H1 (cell line): ENCODE measurements at regions not wholly inside any gene's neighbourhood (a gene's known extent, or its start where the extent isn't known, plus 50 kb on each side); places are given as distances from the start of the nearest gene placed in this dataset.

Source experiments
- CTCF ChIA-PET: fragments of 300-600 bp; sonication (Branson Sonifier 250); formaldehyde crosslinking; loops from one replicate; lab custom pipeline; 2021; ENCODE audit not compliant: partially characterized antibody; lab: Charles Lee
- POLR2A ChIA-PET: fragments of 300-600 bp; sonication (Branson Sonifier 250); formaldehyde crosslinking; loops from one replicate; lab custom pipeline; 2021; ENCODE audit warnings: inconsistent platforms; ENCODE audit not compliant: partially characterized antibody; lab: Charles Lee
- DNase-seq, 2 experiments: peaks; one replicate each; pipeline versions ENCODE4 v3.0.0 to v3.0.0-alpha.2; 2010 to 2022; ENCODE audit warnings: low spot score in 2 of 2, low read depth in 1 of 2, mixed read lengths in 1 of 2
- FAIRE-seq: peaks from 2 replicates; lab custom pipeline; 2011; peaks lifted over from hg19 to GRCh38; lab: Jason Lieb, UNC
- H2AFZ ChIP-seq: 2 replicates; pipeline ENCODE4 v1.8.1; 2012; ENCODE audit warnings: low read length, inconsistent platforms
- H2AK5ac ChIP-seq: 2 replicates; pipeline ENCODE4 v1.6.1; 2013; ENCODE audit warnings: low read depth, low read length
- H2BK120ac ChIP-seq: replicated peaks from 2 replicates; pipeline ENCODE3; 2013; ENCODE audit warnings: low read depth, low read length, inconsistent platforms
- H2BK12ac ChIP-seq: 2 replicates; pipeline ENCODE4 v1.6.1; 2013; ENCODE audit warnings: low read depth, low read length
- H2BK15ac ChIP-seq: 2 replicates; pipeline ENCODE4 v1.6.1; 2013; ENCODE audit warnings: low read length
- H2BK20ac ChIP-seq: 2 replicates; pipeline ENCODE4 v1.6.1; 2013; ENCODE audit warnings: low read length
- H2BK5ac ChIP-seq: 2 replicates; pipeline ENCODE4 v1.6.1; 2013; ENCODE audit warnings: low read depth, low read length
- H3K14ac ChIP-seq: 2 replicates; pipeline ENCODE4 v1.6.1; 2013; ENCODE audit warnings: inconsistent platforms; ENCODE audit not compliant: insufficient read length
- H3K18ac ChIP-seq: 2 replicates; pipeline ENCODE4 v1.6.1; 2013; ENCODE audit warnings: low read length; ENCODE audit errors: extremely low read depth
- H3K23ac ChIP-seq: 2 replicates; pipeline ENCODE4 v1.6.1; 2013; ENCODE audit warnings: inconsistent platforms; ENCODE audit not compliant: insufficient read length
- H3K23me2 ChIP-seq: 2 replicates; pipeline ENCODE4 v1.6.1; 2013; ENCODE audit warnings: low read depth, low read length
- H3K27ac ChIP-seq: 2 replicates; pipeline ENCODE4 v1.6.1; 2011; ENCODE audit warnings: low read depth, low read length, inconsistent platforms
- H3K27me3 ChIP-seq, 4 experiments: replicated peaks in 1 of 4; 1 replicate in 1 of 4; 2 replicates in 3 of 4; pipeline versions ENCODE4 v1.6.1 to v1.8.1; 2011 to 2013; ENCODE audit warnings: low read length in 3 of 4, mild to moderate bottlenecking in 3 of 4, inconsistent platforms in 2 of 4, mixed read lengths in 2 of 4, moderate library complexity in 1 of 4; ENCODE audit not compliant: control insufficient read depth in 3 of 4, insufficient read depth in 3 of 4; ENCODE audit errors: extremely low read depth in 1 of 4
- H3K36me3 ChIP-seq, 4 experiments: 2 replicates each; pipeline versions ENCODE4 v1.6.1 to v1.8.1; 2011 to 2013; ENCODE audit warnings: mild to moderate bottlenecking in 4 of 4, low read length in 3 of 4, moderate library complexity in 2 of 4, control low read depth in 1 of 4, inconsistent platforms in 1 of 4; ENCODE audit not compliant: insufficient read depth in 4 of 4, control insufficient read depth in 2 of 4
- H3K4ac ChIP-seq: replicated peaks from 2 replicates; pipeline ENCODE3; 2013; ENCODE audit warnings: low read length, low read depth, mixed read lengths, inconsistent platforms; ENCODE audit not compliant: insufficient read length
- H3K4me1 ChIP-seq, 4 experiments: replicated peaks in 1 of 4; 1 replicate in 1 of 4; 2 replicates in 3 of 4; pipeline versions ENCODE4 v1.6.1 to v1.8.1; 2011 to 2013; ENCODE audit warnings: low read length in 3 of 4, inconsistent platforms in 2 of 4, mixed read lengths in 1 of 4; ENCODE audit not compliant: insufficient read depth in 4 of 4, control insufficient read depth in 3 of 4
- H3K4me2 ChIP-seq, 2 experiments: 2 replicates each; pipeline versions ENCODE4 v1.6.1 to v1.8.1; 2011 to 2013; ENCODE audit warnings: low read depth in 2 of 2, low read length in 2 of 2, control low read depth in 1 of 2, inconsistent platforms in 1 of 2, mild to moderate bottlenecking in 1 of 2; ENCODE audit not compliant: insufficient read depth in 1 of 2
- H3K4me3 ChIP-seq, 4 experiments: fragments of 200-600, 300-600 bp in 1 of 4; sonication (generic), shearing (Covaris generic), sonication (Bioruptor Twin) in 1 of 4; 2 replicates each; pipeline versions ENCODE4 v1.5.1 to v1.8.1; 2011 to 2016; ENCODE audit warnings: low read length in 4 of 4, low read depth in 3 of 4, control low read depth in 2 of 4, inconsistent platforms in 2 of 4, mild to moderate bottlenecking in 2 of 4, mixed read lengths in 1 of 4, moderate library complexity in 1 of 4; ENCODE audit not compliant: insufficient read depth in 2 of 4; ENCODE audit errors: extremely low read depth in 1 of 4
- H3K56ac ChIP-seq: replicated peaks from 2 replicates; pipeline ENCODE3; 2013; ENCODE audit warnings: low read depth, mild to moderate bottlenecking, mixed read lengths, low read length, inconsistent platforms; ENCODE audit not compliant: insufficient read length
- H3K79me1 ChIP-seq: 2 replicates; pipeline ENCODE4 v1.6.1; 2013; ENCODE audit warnings: low read depth, low read length, control low read depth
- H3K79me2 ChIP-seq, 2 experiments: 2 replicates each; pipeline versions ENCODE4 v1.6.1 to v1.8.1; 2012 to 2013; ENCODE audit warnings: low read length in 2 of 2, mild to moderate bottlenecking in 2 of 2, inconsistent platforms in 1 of 2; ENCODE audit not compliant: insufficient read depth in 2 of 2, control insufficient read depth in 1 of 2
- H3K9ac ChIP-seq, 4 experiments: replicated peaks in 1 of 4; 1 replicate in 1 of 4; 2 replicates in 3 of 4; pipeline versions ENCODE4 v1.6.1 to v1.8.1; 2011 to 2013; ENCODE audit warnings: low read depth in 3 of 4, low read length in 3 of 4, control low read depth in 2 of 4, mild to moderate bottlenecking in 2 of 4, moderate library complexity in 2 of 4, inconsistent platforms in 1 of 4; ENCODE audit errors: extremely low read depth in 1 of 4
- H3K9me3 ChIP-seq, 2 experiments: 2 replicates each; pipeline versions ENCODE4 v1.6.1 to v1.8.1; 2012 to 2013; ENCODE audit warnings: mild to moderate bottlenecking in 2 of 2, moderate library complexity in 2 of 2, control low read depth in 1 of 2, inconsistent platforms in 1 of 2, low read depth in 1 of 2, low read length in 1 of 2, mixed read lengths in 1 of 2; ENCODE audit not compliant: insufficient read depth in 2 of 2
- H4K20me1 ChIP-seq, 2 experiments: replicated peaks in 1 of 2; 2 replicates each; pipeline versions ENCODE3 to v1.8.1; 2011 to 2013; ENCODE audit warnings: inconsistent platforms in 2 of 2, low read length in 2 of 2, mild to moderate bottlenecking in 1 of 2; ENCODE audit not compliant: insufficient read depth in 2 of 2, control insufficient read depth in 1 of 2
- H4K5ac ChIP-seq: 2 replicates; pipeline ENCODE4 v1.6.1; 2013; ENCODE audit warnings: low read length, low read depth, mixed read lengths, inconsistent platforms; ENCODE audit not compliant: insufficient read length
- H4K8ac ChIP-seq: 2 replicates; pipeline ENCODE4 v1.8.0; 2013; ENCODE audit warnings: mild to moderate bottlenecking, moderate library complexity, low read length, inconsistent platforms; ENCODE audit not compliant: insufficient read depth; ENCODE audit errors: extremely low read depth
- H4K91ac ChIP-seq: replicated peaks from 2 replicates; pipeline ENCODE3; 2013; ENCODE audit warnings: low read length, mixed read lengths, inconsistent platforms; ENCODE audit not compliant: insufficient read length
- ASH2L ChIP-seq: fragments of 200-600, 300-600 bp; sonication (generic); IDR thresholded peaks from one replicate; pipeline ENCODE4 v1.7.1; 2017; ENCODE audit warnings: low read length
- BCL11A ChIP-seq, 2 experiments: IDR thresholded peaks; one replicate each; pipeline ENCODE4 v1.6.1; 2011; ENCODE audit warnings: low read depth in 2 of 2, low read length in 2 of 2, mild to moderate bottlenecking in 2 of 2
- CBX8 ChIP-seq: fragments of 300-800, 300-1000 bp; sonication (generic); IDR thresholded peaks from 2 replicates; pipeline ENCODE4 v1.7.1; 2016; ENCODE audit warnings: low read depth, low read length, borderline replicate concordance
- CEBPB ChIP-seq: IDR thresholded peaks from 2 replicates; pipeline ENCODE4 v1.6.1; 2012; ENCODE audit warnings: low read depth, low read length
- CHD1 ChIP-seq: IDR thresholded peaks from 2 replicates; pipeline ENCODE4 v1.6.1; 2012; ENCODE audit warnings: low read depth, low read length, improper control_type of control experiment
- CHD2 ChIP-seq: IDR thresholded peaks from 2 replicates; pipeline ENCODE4 v1.6.1; 2012; ENCODE audit warnings: low read length, improper control_type of control experiment
- EZH2 ChIP-seq: fragments of 200-600 bp; sonication (generic); IDR thresholded peaks from 2 replicates; pipeline ENCODE4 v1.7.1; 2012; ENCODE audit warnings: low read depth, mild to moderate bottlenecking, moderate library complexity, low read length, inconsistent platforms; ENCODE audit not compliant: severe bottlenecking
- JUN ChIP-seq: IDR thresholded peaks from 2 replicates; pipeline ENCODE4 v1.6.1; 2011; ENCODE audit warnings: low read depth, mild to moderate bottlenecking, improper control_type of control experiment, low read length
- JUND ChIP-seq: IDR thresholded peaks from 2 replicates; pipeline ENCODE4 v1.6.1; 2011; ENCODE audit warnings: mild to moderate bottlenecking, improper control_type of control experiment, low read length
- MAFK ChIP-seq: IDR thresholded peaks from 2 replicates; pipeline ENCODE4 v1.6.1; 2012; ENCODE audit warnings: low read depth, mild to moderate bottlenecking, improper control_type of control experiment, low read length
- POLR2A ChIP-seq, 2 experiments: IDR thresholded peaks; 1 replicate in 1 of 2; 2 replicates in 1 of 2; pipeline ENCODE4 v1.6.1; 2011; ENCODE audit warnings: low read depth in 2 of 2, low read length in 2 of 2, mild to moderate bottlenecking in 2 of 2; ENCODE audit errors: control extremely low read depth in 1 of 2
- RXRA ChIP-seq: IDR thresholded peaks from 2 replicates; pipeline ENCODE4 v1.6.1; 2011; ENCODE audit warnings: low read depth, mild to moderate bottlenecking, low read length, moderate library complexity; ENCODE audit not compliant: insufficient read depth
- SUZ12 ChIP-seq: fragments of 200-600 bp; sonication (generic); IDR thresholded peaks from 2 replicates; pipeline ENCODE4 v1.6.1; 2012; ENCODE audit warnings: mild to moderate bottlenecking, inconsistent platforms, low read length, moderate library complexity, mixed read lengths
- TF ChIP-seq, protein P1 (sequence below): IDR thresholded peaks from 2 replicates; pipeline ENCODE4 v1.6.1; 2012; ENCODE audit warnings: low read length, inconsistent platforms
- TF ChIP-seq, protein P2 (sequence below): IDR thresholded peaks from 2 replicates; pipeline ENCODE4 v1.6.1; 2011; ENCODE audit warnings: low read depth, mild to moderate bottlenecking, low read length; ENCODE audit not compliant: insufficient read depth

DNA sequence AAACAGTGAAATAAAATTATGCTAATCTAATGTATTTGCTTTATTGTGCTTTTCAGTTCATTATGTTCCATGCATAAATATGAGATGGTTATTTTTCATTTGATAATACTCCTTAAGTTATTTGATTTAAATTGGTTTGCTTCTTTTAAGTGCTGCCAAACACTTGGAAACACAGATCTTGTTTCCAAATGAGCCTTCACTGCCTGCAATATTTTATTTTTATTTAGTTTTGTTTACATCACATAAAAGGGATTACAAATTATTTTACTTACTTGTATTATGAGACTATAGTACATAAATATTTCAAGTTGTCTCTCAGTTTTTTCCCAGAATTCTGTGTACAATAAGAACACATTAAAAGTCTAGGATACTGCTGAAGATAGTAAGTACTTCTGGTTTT lies 1662.4 kb upstream of the B3GALT2 start:
- Histone ChIP-seq H3K4ac (no peak overlapping the region), H2AK5ac (no peak overlapping the region), H2BK20ac (no peak overlapping the region), H3K9ac (no peak overlapping the region), H4K8ac (no peak overlapping the region), H3K4me2 (no peak overlapping the region), H2AFZ (no peak overlapping the region), H2BK5ac (no peak overlapping the region), H3K18ac (no peak overlapping the region), H3K27ac (no peak overlapping the region), H2BK12ac (no peak overlapping the region), H3K79me2 (no peaks in the 10 kb centered on the region), H3K23ac (no peak overlapping the region), H2BK15ac (no peak overlapping the region), H3K4me1 (no peaks in the 10 kb centered on the region), H3K23me2 (no peaks in the 10 kb centered on the region), H3K4me3 (no peak overlapping the region), H3K14ac (no peak overlapping the region), H4K5ac (no peak overlapping the region), H3K36me3 (no peaks in the 10 kb centered on the region), H3K27me3 (no peaks in the 10 kb centered on the region), H3K79me1 (no peaks in the 10 kb centered on the region), H4K20me1 (no peaks in the 10 kb centered on the region), H4K91ac (no peak overlapping the region), H3K9me3 (no peaks in the 10 kb centered on the region), H3K56ac (no peak overlapping the region), H2BK120ac (no peak overlapping the region)
- CTCF ChIA-PET = interaction anchor here (0.9 kb wide), 1 partner anchor 25 kb away, joined by 3 read pairs; no protein-coding TSS in a partner anchor
- FAIRE-seq (no peak), DNase-seq (no peak)
- POLR2A ChIA-PET = no interaction called here
- TF ChIP-seq JUND = no peak
- TF ChIP-seq, protein P1, sequence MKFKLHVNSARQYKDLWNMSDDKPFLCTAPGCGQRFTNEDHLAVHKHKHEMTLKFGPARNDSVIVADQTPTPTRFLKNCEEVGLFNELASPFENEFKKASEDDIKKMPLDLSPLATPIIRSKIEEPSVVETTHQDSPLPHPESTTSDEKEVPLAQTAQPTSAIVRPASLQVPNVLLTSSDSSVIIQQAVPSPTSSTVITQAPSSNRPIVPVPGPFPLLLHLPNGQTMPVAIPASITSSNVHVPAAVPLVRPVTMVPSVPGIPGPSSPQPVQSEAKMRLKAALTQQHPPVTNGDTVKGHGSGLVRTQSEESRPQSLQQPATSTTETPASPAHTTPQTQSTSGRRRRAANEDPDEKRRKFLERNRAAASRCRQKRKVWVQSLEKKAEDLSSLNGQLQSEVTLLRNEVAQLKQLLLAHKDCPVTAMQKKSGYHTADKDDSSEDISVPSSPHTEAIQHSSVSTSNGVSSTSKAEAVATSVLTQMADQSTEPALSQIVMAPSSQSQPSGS = no peak
- no peak for TF ChIP-seq CEBPB
- no peak for TF ChIP-seq POLR2A (IDR thresholded peaks at IDR 0.05; ENCODE audit: control extremely low read depth in 1 of 2, low read depth in 2 of 2, low read length in 2 of 2)
- TF ChIP-seq MAFK = no peak
- TF ChIP-seq EZH2 = no peak
- no peak for TF ChIP-seq SUZ12
- TF ChIP-seq JUN = no peak
- no peak for TF ChIP-seq ASH2L
- TF ChIP-seq CHD1 = no peak
- TF ChIP-seq BCL11A (IDR thresholded peaks at IDR 0.05; ENCODE audit: low read depth in 2 of 2, low read length in 2 of 2) = no peak
- no peak for TF ChIP-seq CBX8
- TF ChIP-seq, protein P2, sequence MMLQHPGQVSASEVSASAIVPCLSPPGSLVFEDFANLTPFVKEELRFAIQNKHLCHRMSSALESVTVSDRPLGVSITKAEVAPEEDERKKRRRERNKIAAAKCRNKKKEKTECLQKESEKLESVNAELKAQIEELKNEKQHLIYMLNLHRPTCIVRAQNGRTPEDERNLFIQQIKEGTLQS = no peak
- no peak for TF ChIP-seq CHD2
- TF ChIP-seq RXRA = no peak
